ENCODE measurements at regions not wholly inside any gene's neighbourhood (a gene's known extent, or its start where the extent isn't known, plus 50 kb on each side); places are given as distances from the start of the nearest gene placed in this dataset.

- ATAC-seq (peak; percentile 54), FAIRE-seq (peak; percentile 11), DNase-seq (ENCODE audit: extremely low read depth in 1 of 4, low spot score in 3 of 4) (peak; percentile 75 to 83 (median 80))
- H3K79me2 ChIP-seq (ENCODE audit: control insufficient read depth, insufficient read depth, low read length), result no peaks in the 10 kb centered on the region
- ChIA-PET POLR2A (interaction anchor here (0.6 to 1.9 kb wide), 6 partner anchors 10 to 115 kb away, joined by 3 to 10 read pairs (median 4); no protein-coding TSS in a partner anchor), CTCF (ENCODE audit: low intra/inter-chr PET ratio) (no interaction called here)
- no peaks in the 10 kb centered on the region for H4K20me1 ChIP-seq (replicated peaks; ENCODE audit: control insufficient read depth, insufficient read depth, low read length)
- BruUV-seq (replicated peaks), result no TSS peak
- peak overlapping the region; percentile 7 to 70 for H3K9ac ChIP-seq (ENCODE audit: insufficient read depth in 1 of 2, low read depth in 2 of 2, low read length in 2 of 2)
- intact Hi-C loops (cut with micrococcal nuclease), result loop anchor here (5.0 kb wide), 2 partner anchors 54 to 81 kb away; no protein-coding TSS in a partner anchor
- in situ Hi-C loops (cut with MboI), result no loop called here
- H3K27me3 ChIP-seq (ENCODE audit: control insufficient read depth in 2 of 2, insufficient read depth in 2 of 2, low read length in 2 of 2), result no peaks in the 10 kb centered on the region
- H3K36me3 ChIP-seq (ENCODE audit: control insufficient read depth, insufficient read depth, low read length), result no peaks in the 10 kb centered on the region
- H3K27ac ChIP-seq (ENCODE audit: extremely low read depth, low read depth, low read length), result peak overlapping the region; percentile 56
- 5% methylated on average over 4 of the region's 8 CpGs for WGBS (ENCODE audit: insufficient coverage, low coverage, missing lambda C conversion rate)
- peaks cover 4% of the 10 kb centered on the region for H3K9me1 ChIP-seq (ENCODE audit: control insufficient read depth, insufficient read depth, low read length)
- H2AFZ ChIP-seq (ENCODE audit: low read depth, low read length), result peak overlapping the region; percentile 74
- peaks cover 54 to 83% of the 10 kb centered on the region in 2 experiments for H3K4me1 ChIP-seq (replicated peaks in 1 of 2; ENCODE audit: control insufficient read depth in 2 of 2, insufficient read depth in 2 of 2, low read length in 2 of 2)
- H3K4me2 ChIP-seq (ENCODE audit: insufficient read depth, low read length), result peak overlapping the region; percentile 29; the same call in 1 of the 2 replicates
- no peak overlapping the region for H3K4me3 ChIP-seq
- H3K9me3 ChIP-seq (replicated peaks; ENCODE audit: control insufficient read depth, insufficient read depth, low read depth, low read length), result peaks cover 3% of the 10 kb centered on the region; the same call in 1 of the 2 replicates
- peak; percentile 86 for TF ChIP-seq MYC (IDR thresholded peaks at IDR 0.05; ENCODE audit: low read depth, low read length)
- TF ChIP-seq MYC (CRISPR knock-in tag; IDR thresholded peaks at IDR 0.05; ENCODE audit: borderline replicate concordance, low read depth), result no peak
- peak; percentile 98 for TF ChIP-seq VEZF1 (CRISPR knock-in tag; IDR thresholded peaks at IDR 0.05)
- no peak for TF ChIP-seq E4F1 (CRISPR knock-in tag; IDR thresholded peaks at IDR 0.05; ENCODE audit: borderline replicate concordance)
- TF ChIP-seq CBFA2T3 (IDR thresholded peaks at IDR 0.05), result peak; percentile 78
- TF ChIP-seq ZBTB11 (CRISPR knock-in tag; IDR thresholded peaks at IDR 0.05), result peak in 1 of 3 experiments; percentile 25; a peak in 1 of 6 replicates
- peak; percentile 42; the same call in 1 of the 2 replicates for TF ChIP-seq GATAD2B (IDR thresholded peaks at IDR 0.05; ENCODE audit: borderline replicate concordance)
- TF ChIP-seq ZNF311 (CRISPR knock-in tag; IDR thresholded peaks at IDR 0.05), result peak; percentile 69; the same call in 1 of the 2 replicates
- TF ChIP-seq ZNF639 (CRISPR knock-in tag; conservative IDR thresholded peaks at IDR 0.05 in 1 of 2, IDR thresholded peaks at IDR 0.05 in 1 of 2), result peak in 1 of 2 experiments; percentile 74; a peak in 2 of 4 replicates
- TF ChIP-seq ZNF282 (CRISPR knock-in tag; IDR thresholded peaks at IDR 0.05), result no peak
Observed at GRCh38 chr1:58896246-58897183, 112.7 kb upstream of the JUN start.
